Activated naive CD8-positive, alpha-beta T cell treated with anti-CD3 and anti-CD28 coated beads, Interleukin-2, amount 50 U/mL, for 24 hours (primary cell): ENCODE measurements at regions not wholly inside any gene's neighbourhood (a gene's known extent, or its start where the extent isn't known, plus 50 kb on each side); places are given as distances from the start of the nearest gene placed in this dataset.
A peak's percentile ranks its signal among the peaks of the same experiment; 100 is the strongest.
"Not testable (repeated sequence)": the region's sequence is repeated elsewhere in the genome, so short reads cannot be mapped to it uniquely, and the experiment has no call there.

Experiments
- ATAC-seq: fragments of 150-1000 bp; cut with Tn5 transposase; one replicate; pipeline ENCODE4 v1.10.0; 2021
- DNase-seq: peaks from one replicate; pipeline ENCODE4 v3.0.0; 2021
- H3K27ac Mint-ChIP-seq: one replicate; pipeline ENCODE4 v1.8.0; 2021; ENCODE audit warnings: mild to moderate bottlenecking, mixed read lengths
- H3K27me3 Mint-ChIP-seq: one replicate; pipeline ENCODE4 v1.8.0; 2021; ENCODE audit warnings: mixed read lengths
- H3K36me3 Mint-ChIP-seq: one replicate; pipeline ENCODE4 v1.8.0; 2021; ENCODE audit warnings: low read depth, mixed read lengths
- H3K4me1 Mint-ChIP-seq: one replicate; pipeline ENCODE4 v1.8.0; 2021; ENCODE audit warnings: mixed read lengths
- H3K4me3 Mint-ChIP-seq: one replicate; pipeline ENCODE4 v1.8.0; 2021; ENCODE audit warnings: mild to moderate bottlenecking, moderate library complexity, mixed read lengths
- H3K9me3 Mint-ChIP-seq: one replicate; pipeline ENCODE4 v1.8.0; 2021; ENCODE audit warnings: mixed read lengths

GRCh38 chr11:47928426-47928825, 51.9 kb upstream of the PTPRJ start:
- Mint-ChIP-seq H3K4me3 (no peak overlapping the region), H3K27ac (no peak overlapping the region), H3K36me3 (no peaks in the 10 kb centered on the region), H3K27me3 (no peaks in the 10 kb centered on the region), H3K4me1 (peaks cover 28% of the 10 kb centered on the region), H3K9me3 (no peaks in the 10 kb centered on the region)
- DNase-seq (no peak), ATAC-seq (no peak)

- peak overlapping the region; percentile 49 for H3K27ac Mint-ChIP-seq
- H3K4me3 Mint-ChIP-seq: no peak overlapping the region
- peaks cover 48% of the 10 kb centered on the region for H3K4me1 Mint-ChIP-seq
- H3K9me3 Mint-ChIP-seq: no peaks in the 10 kb centered on the region
- peak; percentile 30 for ATAC-seq
- peak; percentile 18 for DNase-seq
- no peaks in the 10 kb centered on the region for H3K36me3 Mint-ChIP-seq
- no peaks in the 10 kb centered on the region for H3K27me3 Mint-ChIP-seq
Observed at GRCh38 chr11:47924184-47924691, 56.1 kb upstream of the PTPRJ start.

GRCh38 chr11:47923667-47924066, 56.7 kb upstream of the PTPRJ start:
- H3K9me3 Mint-ChIP-seq: no peaks in the 10 kb centered on the region
- H3K4me3 Mint-ChIP-seq: no peak overlapping the region
- DNase-seq (no peak), ATAC-seq (no peak)
- H3K36me3 Mint-ChIP-seq: no peaks in the 10 kb centered on the region
- H3K27me3 Mint-ChIP-seq: no peaks in the 10 kb centered on the region
- H3K27ac Mint-ChIP-seq: no peak overlapping the region
- H3K4me1 Mint-ChIP-seq: peaks cover 54% of the 10 kb centered on the region

- Mint-ChIP-seq H3K27ac (peak overlapping the region; percentile 81), H3K4me3 (peak overlapping the region; percentile 21), H3K4me1 (peaks cover 60% of the 10 kb centered on the region)
- H3K36me3 Mint-ChIP-seq, DNase-seq, H3K9me3 Mint-ChIP-seq, ATAC-seq, H3K27me3 Mint-ChIP-seq: not testable (repeated sequence)
Observed at GRCh38 chr11:47921080-47921555, 59.2 kb upstream of the PTPRJ start.

- Mint-ChIP-seq H3K27ac (peak overlapping the region; percentile 53), H3K4me1 (peaks cover 66% of the 10 kb centered on the region), H3K4me3 (no peak overlapping the region), H3K27me3 (no peaks in the 10 kb centered on the region), H3K36me3 (no peaks in the 10 kb centered on the region), H3K9me3 (no peaks in the 10 kb centered on the region)
- DNase-seq: no peak
- ATAC-seq: no peak
Observed at GRCh38 chr11:47918882-47919495, 61.4 kb upstream of the PTPRJ start.

- Mint-ChIP-seq H3K4me1 (peaks cover 64% of the 10 kb centered on the region), H3K36me3 (no peaks in the 10 kb centered on the region), H3K9me3 (no peaks in the 10 kb centered on the region), H3K27ac (no peak overlapping the region), H3K4me3 (no peak overlapping the region), H3K27me3 (no peaks in the 10 kb centered on the region)
- DNase-seq: no peak
- ATAC-seq: no peak
Observed at GRCh38 chr11:47918370-47918690, 62.0 kb upstream of the PTPRJ start.

GRCh38 chr11:47917599-47918369, 62.6 kb upstream of the PTPRJ start:
- Mint-ChIP-seq H3K27ac (peak overlapping the region; percentile 42), H3K27me3 (no peaks in the 10 kb centered on the region), H3K36me3 (no peaks in the 10 kb centered on the region), H3K4me3 (no peak overlapping the region), H3K9me3 (no peaks in the 10 kb centered on the region), H3K4me1 (peaks cover 63% of the 10 kb centered on the region)
- ATAC-seq: no peak
- DNase-seq: no peak

DNA sequence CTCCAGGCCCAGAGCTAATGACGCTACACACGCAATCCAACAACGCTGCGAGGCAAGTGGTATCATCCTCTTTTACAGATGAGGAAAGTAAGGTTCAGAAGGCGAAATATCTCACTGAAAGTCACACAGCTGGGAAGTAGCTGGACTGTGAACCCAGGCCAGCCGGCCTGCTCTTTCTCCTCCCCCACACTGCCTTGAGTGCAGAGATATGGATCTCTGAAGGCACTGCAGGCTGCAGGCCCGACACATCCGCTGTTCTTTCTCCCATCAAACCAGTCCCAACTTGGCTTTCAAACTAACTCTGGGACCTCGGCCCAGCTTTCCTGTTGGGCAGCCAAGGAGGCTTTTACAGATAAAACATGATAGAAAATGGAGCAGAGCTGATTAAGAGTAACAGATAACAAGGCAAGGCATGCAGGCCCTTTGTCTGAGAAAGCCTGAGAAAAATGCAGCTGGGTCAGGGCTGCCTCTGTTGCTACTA, 64.0 kb upstream of the PTPRJ start:
- Mint-ChIP-seq H3K4me3 (no peak overlapping the region), H3K4me1 (peaks cover 65% of the 10 kb centered on the region), H3K27ac (no peak overlapping the region), H3K9me3 (no peaks in the 10 kb centered on the region), H3K36me3 (no peaks in the 10 kb centered on the region), H3K27me3 (no peaks in the 10 kb centered on the region)
- DNase-seq (no peak), ATAC-seq (no peak)

GRCh38 chr11:47915783-47916182, 64.6 kb upstream of the PTPRJ start:
- H3K9me3 Mint-ChIP-seq: no peaks in the 10 kb centered on the region
- DNase-seq (no peak), ATAC-seq (no peak)
- H3K27me3 Mint-ChIP-seq: no peaks in the 10 kb centered on the region
- no peak overlapping the region for H3K4me3 Mint-ChIP-seq
- H3K27ac Mint-ChIP-seq: no peak overlapping the region
- peaks cover 59% of the 10 kb centered on the region for H3K4me1 Mint-ChIP-seq
- H3K36me3 Mint-ChIP-seq: no peaks in the 10 kb centered on the region

GRCh38 chr11:47915374-47915773, 65.0 kb upstream of the PTPRJ start:
- H3K4me3 Mint-ChIP-seq: no peak overlapping the region
- no peaks in the 10 kb centered on the region for H3K9me3 Mint-ChIP-seq
- no peak overlapping the region for H3K27ac Mint-ChIP-seq
- H3K36me3 Mint-ChIP-seq: no peaks in the 10 kb centered on the region
- DNase-seq (peak; percentile 16), ATAC-seq (no peak)
- H3K4me1 Mint-ChIP-seq: peaks cover 55% of the 10 kb centered on the region
- H3K27me3 Mint-ChIP-seq: no peaks in the 10 kb centered on the region

DNA sequence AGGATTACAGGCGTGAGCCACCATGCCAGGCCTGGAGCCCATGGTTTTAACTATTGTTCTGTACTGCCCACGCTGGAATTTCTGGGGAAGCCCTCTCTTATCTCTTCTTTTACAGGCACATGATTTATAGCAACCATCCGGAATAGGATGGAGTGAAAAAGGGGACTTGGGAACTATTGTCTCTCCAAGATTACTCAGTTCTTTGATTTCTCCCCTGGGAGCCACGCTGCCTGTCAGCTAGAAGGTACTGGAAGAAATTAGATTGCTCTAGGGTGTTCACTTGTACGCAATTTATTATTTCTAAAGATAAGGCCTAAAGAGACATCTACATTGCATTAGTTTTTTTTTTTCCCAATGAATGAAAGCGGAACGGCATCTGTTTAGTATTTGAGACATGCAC, 65.6 kb upstream of the PTPRJ start:
- no peaks in the 10 kb centered on the region for H3K36me3 Mint-ChIP-seq
- no peak for DNase-seq
- H3K4me3 Mint-ChIP-seq: no peak overlapping the region
- peaks cover 48% of the 10 kb centered on the region for H3K4me1 Mint-ChIP-seq
- no peaks in the 10 kb centered on the region for H3K9me3 Mint-ChIP-seq
- no peak overlapping the region for H3K27ac Mint-ChIP-seq
- no peak for ATAC-seq
- no peaks in the 10 kb centered on the region for H3K27me3 Mint-ChIP-seq

- no peaks in the 10 kb centered on the region for H3K9me3 Mint-ChIP-seq
- ATAC-seq: no peak
- H3K4me1 Mint-ChIP-seq: peaks cover 38% of the 10 kb centered on the region
- H3K36me3 Mint-ChIP-seq: no peaks in the 10 kb centered on the region
- no peaks in the 10 kb centered on the region for H3K27me3 Mint-ChIP-seq
- no peak overlapping the region for H3K27ac Mint-ChIP-seq
- no peak overlapping the region for H3K4me3 Mint-ChIP-seq
- DNase-seq: no peak
Observed at GRCh38 chr11:47913529-47914244, 65.5 kb upstream of the NUP160 start.

DNA sequence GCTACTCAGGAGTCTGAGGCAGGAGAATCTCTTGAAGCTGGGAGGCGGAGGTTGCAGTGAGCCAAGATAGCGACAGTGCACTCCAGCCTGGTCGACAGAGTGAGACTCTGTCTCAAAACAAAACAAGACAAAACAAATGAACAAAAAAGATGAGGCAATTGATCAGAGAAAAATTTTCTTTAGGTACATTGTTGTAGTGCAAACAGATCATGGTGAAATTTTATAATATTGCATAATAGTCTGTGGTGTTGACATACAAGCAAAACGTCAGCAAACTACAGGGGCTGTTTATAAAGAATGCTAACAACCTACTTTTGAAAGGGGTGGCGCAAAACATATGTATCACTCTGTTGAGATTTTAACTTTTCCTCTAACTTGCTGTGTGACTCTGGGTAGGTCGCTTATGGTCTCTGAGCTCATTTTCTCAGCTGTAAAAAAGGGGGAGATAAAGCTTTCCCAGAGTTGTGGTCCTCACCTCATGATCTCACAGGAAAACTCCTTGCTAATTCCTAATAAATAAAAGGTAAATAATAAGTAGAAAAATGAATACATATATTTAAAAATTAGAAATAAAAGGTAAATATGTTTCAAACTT, 64.8 kb upstream of the NUP160 start:
- peaks cover 32% of the 10 kb centered on the region for H3K4me1 Mint-ChIP-seq
- no peaks in the 10 kb centered on the region for H3K9me3 Mint-ChIP-seq
- ATAC-seq (no peak), DNase-seq (no peak)
- H3K27ac Mint-ChIP-seq: no peak overlapping the region
- no peak overlapping the region for H3K4me3 Mint-ChIP-seq
- H3K36me3 Mint-ChIP-seq: no peaks in the 10 kb centered on the region
- no peaks in the 10 kb centered on the region for H3K27me3 Mint-ChIP-seq

GRCh38 chr11:47911149-47911548, 63.0 kb upstream of the NUP160 start:
- H3K4me1 Mint-ChIP-seq: peaks cover 25% of the 10 kb centered on the region
- no peak for DNase-seq
- no peak for ATAC-seq
- H3K27ac Mint-ChIP-seq: no peak overlapping the region
- H3K36me3 Mint-ChIP-seq: no peaks in the 10 kb centered on the region
- H3K4me3 Mint-ChIP-seq: no peak overlapping the region
- no peaks in the 10 kb centered on the region for H3K9me3 Mint-ChIP-seq
- H3K27me3 Mint-ChIP-seq: no peaks in the 10 kb centered on the region
